IMR-90 (cell line): ENCODE measurements at regions not wholly inside any gene's neighbourhood (a gene's known extent, or its start where the extent isn't known, plus 50 kb on each side); places are given as distances from the start of the nearest gene placed in this dataset.

Experiments
- ATAC-seq: fragments of 200-7000 bp; cut with Tn5 transposase; 2 replicates; pipeline ENCODE4 v1.9.1; 2020; ENCODE audit warnings: low read depth, mild to moderate bottlenecking, moderate library complexity
- BruUV-seq: library from RNA; stranded (reverse); fragments of 400-500 nt; replicated peaks from 2 replicates; lab custom pipeline; 2021; lab: Mats Ljungman, UMichigan
- CTCF ChIA-PET: fragments of 300-600 bp; formaldehyde crosslinking; extraction: SDS; loops from one replicate; lab custom pipeline; 2021; ENCODE audit warnings: antibody characterized with exemption; lab: Yijun Ruan, JAX
- POLR2A ChIA-PET: fragments of 300-600 bp; sonication (Branson Sonifier 250); formaldehyde crosslinking; loops from one replicate; lab custom pipeline; 2022; ENCODE audit warnings: antibody characterized with exemption; ENCODE audit not compliant: unreplicated experiment; lab: Charles Lee
- DNase-seq: peaks from one replicate; pipeline ENCODE4 v3.0.0; 2013
- H2AFZ ChIP-seq: replicated peaks from 2 replicates; pipeline ENCODE3; 2013; ENCODE audit warnings: low read length, mild to moderate bottlenecking; ENCODE audit not compliant: poor library complexity
- H2AK5ac ChIP-seq: 2 replicates; pipeline ENCODE4 v1.6.1; 2013; ENCODE audit warnings: low read depth, low read length, inconsistent platforms
- H2AK9ac ChIP-seq: replicated peaks from 2 replicates; pipeline ENCODE3; 2013; ENCODE audit warnings: mild to moderate bottlenecking, low read depth, low read length, moderate library complexity; ENCODE audit not compliant: poor library complexity
- H2BK120ac ChIP-seq: 2 replicates; pipeline ENCODE4 v1.6.1; 2013; ENCODE audit warnings: low read depth, low read length, inconsistent platforms
- H2BK15ac ChIP-seq: 3 replicates; pipeline ENCODE4 v1.6.1; 2013; ENCODE audit warnings: low read depth, low read length, inconsistent platforms
- H2BK20ac ChIP-seq: 2 replicates; pipeline ENCODE4 v1.6.1; 2013; ENCODE audit warnings: low read depth, mild to moderate bottlenecking, inconsistent platforms, low read length, moderate library complexity
- H2BK5ac ChIP-seq: 2 replicates; pipeline ENCODE4 v1.6.1; 2013; ENCODE audit warnings: mild to moderate bottlenecking, low read depth, low read length, inconsistent platforms; ENCODE audit not compliant: poor library complexity, severe bottlenecking
- H3K14ac ChIP-seq: replicated peaks from 2 replicates; pipeline ENCODE4 v1.6.1; 2013; ENCODE audit warnings: low read depth, low read length, inconsistent platforms
- H3K18ac ChIP-seq: 2 replicates; pipeline ENCODE4 v1.6.1; 2013; ENCODE audit warnings: low read depth, low read length, control low read depth
- H3K23ac ChIP-seq: 2 replicates; pipeline ENCODE4 v1.6.1; 2013; ENCODE audit warnings: low read depth, low read length, inconsistent platforms
- H3K27ac ChIP-seq: 2 replicates; pipeline ENCODE4 v1.5.1; 2013; ENCODE audit warnings: mild to moderate bottlenecking, control low read depth, low read length; ENCODE audit not compliant: insufficient read depth
- H3K27me3 ChIP-seq: 2 replicates; pipeline ENCODE4 v1.6.1; 2013; ENCODE audit warnings: low read length; ENCODE audit not compliant: control insufficient read depth, insufficient read depth
- H3K36me3 ChIP-seq: 2 replicates; pipeline ENCODE4 v1.6.1; 2013; ENCODE audit warnings: low read length, mixed read lengths; ENCODE audit not compliant: control insufficient read depth, insufficient read depth
- H3K4ac ChIP-seq: 2 replicates; pipeline ENCODE4 v1.6.1; 2013; ENCODE audit warnings: low read depth, low read length, inconsistent platforms
- H3K4me1 ChIP-seq: 2 replicates; pipeline ENCODE4 v1.6.1; 2013; ENCODE audit warnings: low read length, mixed read lengths; ENCODE audit not compliant: control insufficient read depth, insufficient read depth
- H3K4me2 ChIP-seq: 2 replicates; pipeline ENCODE4 v1.6.1; 2013; ENCODE audit warnings: low read depth, mild to moderate bottlenecking, control low read depth, low read length, moderate library complexity
- H3K4me3 ChIP-seq: 2 replicates; pipeline ENCODE4 v1.5.1; 2013; ENCODE audit warnings: low read depth, mild to moderate bottlenecking, control low read depth, low read length, moderate library complexity; ENCODE audit not compliant: insufficient read depth
- H3K56ac ChIP-seq: 2 replicates; pipeline ENCODE4 v1.6.1; 2013; ENCODE audit warnings: low read length, inconsistent platforms; ENCODE audit not compliant: insufficient read depth; ENCODE audit errors: extremely low read depth
- H3K79me1 ChIP-seq, 2 experiments: 2 replicates each; pipeline ENCODE4 v1.6.1; 2013; ENCODE audit warnings: low read length in 2 of 2, inconsistent platforms in 1 of 2, low read depth in 1 of 2
- H3K9ac ChIP-seq: 2 replicates; pipeline ENCODE4 v1.6.1; 2013; ENCODE audit warnings: low read depth, low read length, control low read depth
- H3K9me1 ChIP-seq: 2 replicates; pipeline ENCODE4 v1.6.1; 2013; ENCODE audit warnings: low read length, inconsistent platforms; ENCODE audit not compliant: insufficient read depth
- H3K9me3 ChIP-seq: 2 replicates; pipeline ENCODE4 v1.6.1; 2013; ENCODE audit warnings: low read length; ENCODE audit not compliant: control insufficient read depth, insufficient read depth
- H4K20me1 ChIP-seq: 2 replicates; pipeline ENCODE4 v1.6.1; 2013; ENCODE audit warnings: low read length, inconsistent platforms; ENCODE audit not compliant: insufficient read depth
- H4K5ac ChIP-seq: 2 replicates; pipeline ENCODE4 v1.6.1; 2013; ENCODE audit warnings: mild to moderate bottlenecking, low read depth, low read length, control low read depth
- H4K8ac ChIP-seq, 2 experiments: 2 replicates each; pipeline ENCODE4 v1.6.1; 2013; ENCODE audit warnings: low read depth in 2 of 2, low read length in 2 of 2, control low read depth in 1 of 2, inconsistent platforms in 1 of 2
- H4K91ac ChIP-seq: 2 replicates; pipeline ENCODE4 v1.6.1; 2013; ENCODE audit warnings: low read depth, low read length, inconsistent platforms; ENCODE audit not compliant: insufficient read depth
- CHD1 ChIP-seq: IDR thresholded peaks from 2 replicates; pipeline ENCODE4 v1.6.1; 2012; ENCODE audit warnings: low read depth, low read length, improper control_type of control experiment
- CTCF ChIP-seq: conservative IDR thresholded peaks from 2 replicates; pipeline ENCODE4 v1.5.1; 2012; ENCODE audit warnings: mild to moderate bottlenecking, low read depth, low read length, improper control_type of control experiment
- ELK1 ChIP-seq: fragments of 150-350 bp; IDR thresholded peaks from 2 replicates; pipeline ENCODE4 v1.6.1; 2016; ENCODE audit warnings: low read depth, mild to moderate bottlenecking, low read length, moderate library complexity, borderline replicate concordance
- FOS ChIP-seq: fragments of 150-350 bp; IDR thresholded peaks from 2 replicates; pipeline ENCODE4 v1.6.1; 2016; ENCODE audit warnings: low read depth, low read length
- MAFK ChIP-seq: IDR thresholded peaks from 2 replicates; pipeline ENCODE4 v1.6.1; 2012; ENCODE audit warnings: low read depth, low read length, improper control_type of control experiment
- MAZ ChIP-seq: IDR thresholded peaks from 2 replicates; pipeline ENCODE4 v1.6.1; 2012; ENCODE audit warnings: low read depth, mild to moderate bottlenecking, low read length, improper control_type of control experiment, moderate library complexity, borderline replicate concordance
- NFE2L2 ChIP-seq: fragments of 150-350 bp; IDR thresholded peaks from 2 replicates; pipeline ENCODE4 v1.6.1; 2016; ENCODE audit warnings: low read depth, mild to moderate bottlenecking, low read length
- RCOR1 ChIP-seq: IDR thresholded peaks from 2 replicates; pipeline ENCODE4 v1.6.1; 2012; ENCODE audit warnings: mild to moderate bottlenecking, low read length, improper control_type of control experiment; ENCODE audit not compliant: insufficient replicate concordance
- SMC3 ChIP-seq: fragments of 150-350 bp; IDR thresholded peaks from 2 replicates; pipeline ENCODE4 v1.6.1; 2016; ENCODE audit warnings: low read depth, mild to moderate bottlenecking, antibody characterized with exemption, low read length, moderate library complexity
- WGBS, 2 experiments: methylation state at CpG; one replicate each; pipeline versions ENCODE4 v1.1.5 to v1.1.7; 2013; ENCODE audit warnings: missing lambda C conversion rate in 2 of 2; ENCODE audit not compliant: insufficient read length in 1 of 2; ENCODE audit errors: extremely low coverage in 2 of 2; 5-methylcytosine and 5-hydroxymethylcytosine counted together
- dilution Hi-C: fragments of 300-500 bp; cut with HindIII; formaldehyde crosslinking; loops from one replicate; pipeline ENCODE4 v1.14.3; 2018; ENCODE audit warnings: low sequenced_read_pairs; ENCODE audit not compliant: unreplicated experiment
- in situ Hi-C: fragments of 300-500 bp; cut with MboI; formaldehyde crosslinking; loops from 3 replicates; pipeline ENCODE4 v1.14.3; 2019; ENCODE audit warnings: low sequenced_read_pairs, inconsistent platforms, mixed read lengths
- intact Hi-C: fragments of 100-400 bp; cut with micrococcal nuclease; formaldehyde crosslinking; loops from 2 replicates; pipeline ENCODE4 v1.10.0; 2022

- H3K9me3 ChIP-seq, result peaks cover 5% of the 10 kb centered on the region; the same call in 1 of the 2 replicates
- H3K4me3 ChIP-seq, result no peak overlapping the region
- dilution Hi-C loops, result no loop called here
- H3K4ac ChIP-seq, result no peak overlapping the region
- POLR2A ChIA-PET, result no interaction called here
- no peak overlapping the region for H3K23ac ChIP-seq
- no peak overlapping the region for H3K56ac ChIP-seq
- H4K91ac ChIP-seq, result no peak overlapping the region
- H3K4me1 ChIP-seq, result no peaks in the 10 kb centered on the region
- no peak overlapping the region for H2AFZ ChIP-seq
- H3K27me3 ChIP-seq, result no peaks in the 10 kb centered on the region
- H3K14ac ChIP-seq, result no peak overlapping the region
- in situ Hi-C loops, result no loop called here
- H4K20me1 ChIP-seq, result no peaks in the 10 kb centered on the region
- DNase-seq (no peak), ATAC-seq (no peak)
- H2BK15ac ChIP-seq, result no peak overlapping the region
- H2BK20ac ChIP-seq, result no peak overlapping the region
- H3K36me3 ChIP-seq, result no peaks in the 10 kb centered on the region
- no peak overlapping the region for H4K8ac ChIP-seq
- H2AK5ac ChIP-seq, result no peak overlapping the region
- H3K18ac ChIP-seq, result no peak overlapping the region
- no peak overlapping the region for H2BK120ac ChIP-seq
- no peaks in the 10 kb centered on the region for H3K9me1 ChIP-seq
- H4K5ac ChIP-seq, result no peak overlapping the region
- no peaks in the 10 kb centered on the region for H3K79me1 ChIP-seq
- TF ChIP-seq ELK1, result no peak
- no peak for TF ChIP-seq CHD1
- no peak for TF ChIP-seq RCOR1
- TF ChIP-seq NFE2L2, result no peak
- no peak for TF ChIP-seq MAZ
- TF ChIP-seq SMC3, result no peak
- no peak for TF ChIP-seq CTCF
- TF ChIP-seq MAFK, result no peak
- TF ChIP-seq FOS, result no peak
- CTCF ChIA-PET, result interaction anchor here (1.3 kb wide), 1 partner anchor 722 kb away, joined by 5 read pairs; no protein-coding TSS in a partner anchor
- intact Hi-C loops, result no loop called here
- H3K4me2 ChIP-seq, result no peak overlapping the region
- WGBS, 2 experiments, result no CpG with 5 or more reads among the region's 5 CpGs
- BruUV-seq, result no TSS peak
- H2BK5ac ChIP-seq, result no peak overlapping the region
- no peak overlapping the region for H3K9ac ChIP-seq
- no peak overlapping the region for H3K27ac ChIP-seq
- H2AK9ac ChIP-seq, result no peak overlapping the region
These were observed 725.8 kb downstream of the BCL11A start for GRCh38 chr2:59827677-59828076.
